ENCODE measurements at regions not wholly inside any gene's neighbourhood (a gene's known extent, or its start where the extent isn't known, plus 50 kb on each side); places are given as distances from the start of the nearest gene placed in this dataset.
"Not testable (repeated sequence)": the region's sequence is repeated elsewhere in the genome, so short reads cannot be mapped to it uniquely, and the experiment has no call there.

GRCh38 chr9:2497666-2498400 is 123.8 kb upstream of the VLDLR start:
- DNase-seq (ENCODE audit: low read depth): no peak

- DNase-seq (ENCODE audit: low read depth): no peak
Observed at GRCh38 chr9:2502210-2502609, 119.4 kb upstream of the VLDLR start.

GRCh38 chr9:2502760-2503159 is 118.8 kb upstream of the VLDLR start:
- no peak for DNase-seq (ENCODE audit: low read depth)

GRCh38 chr9:2506321-2506720 is 115.3 kb upstream of the VLDLR start:
- DNase-seq (ENCODE audit: low read depth): no peak

- no peak for DNase-seq (ENCODE audit: low read depth)
Observed at GRCh38 chr9:2523591-2523990, 98.0 kb upstream of the VLDLR start.

GRCh38 chr9:2524601-2525000 is 97.0 kb upstream of the VLDLR start:
- DNase-seq (ENCODE audit: low read depth): no peak

GRCh38 chr9:2525147-2525546 is 96.4 kb upstream of the VLDLR start:
- no peak for DNase-seq (ENCODE audit: low read depth)

- no peak for DNase-seq (ENCODE audit: low read depth)
Observed at GRCh38 chr9:2526071-2526828, 95.3 kb upstream of the VLDLR start.

GRCh38 chr9:2531481-2531880 is 90.1 kb upstream of the VLDLR start:
- DNase-seq (ENCODE audit: low read depth): no peak

- DNase-seq (ENCODE audit: low read depth): no peak
Observed at GRCh38 chr9:2536511-2536910, 85.1 kb upstream of the VLDLR start.

GRCh38 chr9:2545881-2546490 is 75.6 kb upstream of the VLDLR start:
- no peak for DNase-seq (ENCODE audit: low read depth)

- not testable (repeated sequence) for DNase-seq (ENCODE audit: low read depth)
Observed at GRCh38 chr9:2555899-2556600, 65.5 kb upstream of the VLDLR start.

GRCh38 chr9:2557693-2558092 is 63.9 kb upstream of the VLDLR start:
- no peak for DNase-seq (ENCODE audit: low read depth)

GRCh38 chr9:2559192-2560152 is 62.1 kb upstream of the VLDLR start:
- DNase-seq (ENCODE audit: low read depth): no peak

GRCh38 chr9:2560180-2560579 is 61.4 kb upstream of the VLDLR start:
- DNase-seq (ENCODE audit: low read depth): no peak

- no peak for DNase-seq (ENCODE audit: low read depth)
Observed at GRCh38 chr9:2565676-2566340, 55.8 kb upstream of the VLDLR start.

GRCh38 chr9:2567922-2568321 is 53.7 kb upstream of the VLDLR start:
- DNase-seq (ENCODE audit: low read depth): no peak

GRCh38 chr9:2568689-2569088 is 52.9 kb upstream of the VLDLR start:
- no peak for DNase-seq (ENCODE audit: low read depth)

GRCh38 chr9:2570615-2571479 is 50.7 kb upstream of the VLDLR start:
- DNase-seq (ENCODE audit: low read depth): peak; percentile 10
